ENCODE measurements at regions not wholly inside any gene's neighbourhood (a gene's known extent, or its start where the extent isn't known, plus 50 kb on each side); places are given as distances from the start of the nearest gene placed in this dataset.

DNA sequence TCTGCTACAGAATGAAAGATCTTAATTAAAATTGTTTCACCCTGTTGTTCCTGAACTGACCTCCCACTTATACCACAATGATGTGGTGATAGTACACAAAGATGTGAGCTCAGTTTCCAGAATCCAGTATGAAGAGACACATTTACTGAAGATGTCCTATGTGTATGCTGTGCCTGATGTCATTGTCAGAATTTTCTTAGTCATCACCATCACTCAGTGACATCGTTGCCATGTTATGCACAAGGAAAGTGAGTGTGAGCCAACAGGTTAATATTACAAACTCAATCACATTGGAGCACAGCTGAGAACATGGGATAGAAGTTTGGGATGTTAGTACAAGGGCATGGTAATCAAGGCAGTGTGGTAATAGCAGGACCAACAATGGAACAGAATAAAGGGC is 199.7 kb upstream of the CHRNA7 start:
- TF ChIP-seq, protein P1, sequence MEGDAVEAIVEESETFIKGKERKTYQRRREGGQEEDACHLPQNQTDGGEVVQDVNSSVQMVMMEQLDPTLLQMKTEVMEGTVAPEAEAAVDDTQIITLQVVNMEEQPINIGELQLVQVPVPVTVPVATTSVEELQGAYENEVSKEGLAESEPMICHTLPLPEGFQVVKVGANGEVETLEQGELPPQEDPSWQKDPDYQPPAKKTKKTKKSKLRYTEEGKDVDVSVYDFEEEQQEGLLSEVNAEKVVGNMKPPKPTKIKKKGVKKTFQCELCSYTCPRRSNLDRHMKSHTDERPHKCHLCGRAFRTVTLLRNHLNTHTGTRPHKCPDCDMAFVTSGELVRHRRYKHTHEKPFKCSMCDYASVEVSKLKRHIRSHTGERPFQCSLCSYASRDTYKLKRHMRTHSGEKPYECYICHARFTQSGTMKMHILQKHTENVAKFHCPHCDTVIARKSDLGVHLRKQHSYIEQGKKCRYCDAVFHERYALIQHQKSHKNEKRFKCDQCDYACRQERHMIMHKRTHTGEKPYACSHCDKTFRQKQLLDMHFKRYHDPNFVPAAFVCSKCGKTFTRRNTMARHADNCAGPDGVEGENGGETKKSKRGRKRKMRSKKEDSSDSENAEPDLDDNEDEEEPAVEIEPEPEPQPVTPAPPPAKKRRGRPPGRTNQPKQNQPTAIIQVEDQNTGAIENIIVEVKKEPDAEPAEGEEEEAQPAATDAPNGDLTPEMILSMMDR (IDR thresholded peaks at IDR 0.05; ENCODE audit: extremely low read depth in 1 of 2, insufficient read depth in 1 of 2, low read depth in 1 of 2, low read length in 2 of 2) = no peak
- TF ChIP-seq, protein P2, sequence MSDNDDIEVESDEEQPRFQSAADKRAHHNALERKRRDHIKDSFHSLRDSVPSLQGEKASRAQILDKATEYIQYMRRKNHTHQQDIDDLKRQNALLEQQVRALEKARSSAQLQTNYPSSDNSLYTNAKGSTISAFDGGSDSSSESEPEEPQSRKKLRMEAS (IDR thresholded peaks at IDR 0.05; ENCODE audit: insufficient read depth, insufficient read length) = no peak
- TF ChIP-seq POLR2A (IDR thresholded peaks at IDR 0.05; ENCODE audit: low read depth, low read length) (no peak), JUN (IDR thresholded peaks at IDR 0.05; ENCODE audit: borderline replicate concordance, insufficient read depth, insufficient read length, low read depth) (no peak), GATA2 (IDR thresholded peaks at IDR 0.05; ENCODE audit: insufficient read depth, insufficient read length, low read depth, low read length) (no peak), EZH2 (IDR thresholded peaks at IDR 0.05; ENCODE audit: borderline replicate concordance, low read depth, low read length, severe bottlenecking) (no peak), POLR2AphosphoS5 (IDR thresholded peaks at IDR 0.05; ENCODE audit: insufficient read depth, low read depth, low read length) (no peak), MYC (IDR thresholded peaks at IDR 0.05; ENCODE audit: low read depth, low read length) (no peak)

All from endothelial cell of umbilical vein (primary cell).